ENCODE measurements at regions not wholly inside any gene's neighbourhood (a gene's known extent, or its start where the extent isn't known, plus 50 kb on each side); places are given as distances from the start of the nearest gene placed in this dataset.

DNA sequence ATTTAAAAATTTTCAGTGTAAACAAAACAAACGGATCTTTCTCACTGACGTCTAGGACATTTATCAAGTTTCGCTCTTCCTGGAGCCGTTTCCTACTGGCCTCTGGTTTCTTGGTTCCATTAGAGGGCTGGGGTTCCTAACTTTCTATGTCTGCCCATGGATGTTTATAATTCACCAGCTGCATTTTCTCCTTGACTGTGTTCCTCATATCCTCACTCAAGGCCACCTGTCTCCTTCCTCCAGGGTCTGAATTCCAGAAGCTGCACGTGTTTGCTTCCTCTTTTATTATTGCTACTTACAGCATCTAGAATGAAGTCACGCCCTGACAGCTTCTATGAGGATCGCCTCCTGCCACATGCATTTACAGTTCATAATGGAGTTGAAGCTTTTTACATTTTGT, 74.1 kb upstream of the BASP1 start:
- no peaks in the 10 kb centered on the region for H3K79me2 ChIP-seq (ENCODE audit: control insufficient read depth, insufficient read depth, low read length)
- no peaks in the 10 kb centered on the region for H3K9me3 ChIP-seq (replicated peaks; ENCODE audit: control insufficient read depth, insufficient read depth, low read length)
- DNase-seq (ENCODE audit: low read depth, low spot score) (peak; percentile 68), FAIRE-seq (peak; percentile 64)
- BruUV-seq (replicated peaks) = no TSS peak
- intact Hi-C loops (cut with micrococcal nuclease) (loop anchor here (1.0 to 2.0 kb wide), 2 partner anchors 26 to 45 kb away; no protein-coding TSS in a partner anchor), dilution Hi-C loops (cut with MboI; ENCODE audit: extremely low pct_ligation_motif_present, low sequenced_read_pairs) (no loop called here)
- no peaks in the 10 kb centered on the region for H3K9me1 ChIP-seq (replicated peaks; ENCODE audit: control insufficient read depth, extremely low read depth, insufficient read depth, low read length)
- H2AFZ ChIP-seq (ENCODE audit: low read depth, low read length) = peak overlapping the region; percentile 93
- peaks cover 18% of the 10 kb centered on the region for H3K4me1 ChIP-seq (ENCODE audit: control insufficient read depth, extremely low read depth, insufficient read depth, low read length)
- H3K4me3 ChIP-seq (replicated peaks in 1 of 3; ENCODE audit: insufficient read depth in 1 of 3, low read depth in 1 of 3, low read length in 3 of 3) = no peak overlapping the region
- H3K4me2 ChIP-seq (ENCODE audit: insufficient read depth, low read length) = peak overlapping the region; percentile 58
- ChIA-PET CTCF (interaction anchor here (0.8 to 4.2 kb wide), 5 partner anchors 12 to 210 kb away, joined by 3 to 46 read pairs (median 4); partner anchors contain the start of gene MYO10), POLR2A (interaction anchor here (1.3 kb wide), 1 partner anchor 11 kb away, joined by 3 read pairs; no protein-coding TSS in a partner anchor)
- H3K27ac ChIP-seq (ENCODE audit: insufficient read depth, low read depth, low read length) = peak overlapping the region; percentile 15
- H3K27me3 ChIP-seq (ENCODE audit: control insufficient read depth in 2 of 2, insufficient read depth in 2 of 2, low read length in 2 of 2) = no peaks in the 10 kb centered on the region
- H3K9ac ChIP-seq (replicated peaks; ENCODE audit: extremely low read depth, insufficient read depth, low read length) = no peak overlapping the region
- TF ChIP-seq MYC (IDR thresholded peaks at IDR 0.05; ENCODE audit: low read depth, low read length) (no peak), POLR2AphosphoS5 (IDR thresholded peaks at IDR 0.05; ENCODE audit: insufficient read depth, low read depth, low read length) (no peak), POLR2A (IDR thresholded peaks at IDR 0.05; ENCODE audit: low read depth, low read length) (no peak)
- TF ChIP-seq, protein P1, sequence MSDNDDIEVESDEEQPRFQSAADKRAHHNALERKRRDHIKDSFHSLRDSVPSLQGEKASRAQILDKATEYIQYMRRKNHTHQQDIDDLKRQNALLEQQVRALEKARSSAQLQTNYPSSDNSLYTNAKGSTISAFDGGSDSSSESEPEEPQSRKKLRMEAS (IDR thresholded peaks at IDR 0.05; ENCODE audit: insufficient read depth, insufficient read length) = peak; percentile 70
- no peaks in the 10 kb centered on the region for H3K36me3 ChIP-seq (ENCODE audit: control insufficient read depth in 2 of 2, extremely low read depth in 1 of 2, insufficient read depth in 2 of 2, low read length in 2 of 2)
- H4K20me1 ChIP-seq (replicated peaks; ENCODE audit: control insufficient read depth, extremely low read depth, insufficient read depth, low read length) = no peaks in the 10 kb centered on the region

DNA sequence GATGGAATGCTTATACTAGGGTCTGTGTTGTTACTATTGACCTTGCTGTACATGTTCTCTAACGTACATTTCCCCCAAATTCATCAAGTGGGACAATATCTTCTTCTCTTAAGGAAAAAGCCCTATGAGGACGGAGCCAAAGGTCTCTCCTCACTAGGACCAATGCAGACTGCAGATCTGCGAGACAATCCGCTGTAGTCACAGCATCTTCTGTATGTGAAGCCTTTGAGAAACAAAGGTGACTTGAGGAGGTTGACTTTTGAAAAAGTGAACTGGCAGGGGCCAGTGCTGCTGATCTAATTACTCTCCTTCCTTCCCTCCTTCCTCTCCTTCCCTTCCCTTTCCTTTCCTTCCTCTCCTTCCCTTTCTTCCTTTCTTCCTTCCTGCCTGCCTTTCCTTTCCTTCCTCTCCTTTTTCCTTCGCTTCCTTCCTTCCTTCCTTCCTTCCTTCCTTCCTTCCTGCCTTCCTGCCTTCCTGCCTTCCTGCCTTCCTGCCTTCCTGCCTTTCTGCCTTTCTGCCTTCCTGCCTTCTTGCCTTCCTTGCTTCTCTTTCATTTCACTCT, 71.1 kb upstream of the BASP1 start:
- H2AFZ ChIP-seq (ENCODE audit: low read depth, low read length) = no peak overlapping the region
- FAIRE-seq (peak; percentile 42), DNase-seq (ENCODE audit: low read depth, low spot score) (no peak)
- no peak overlapping the region for H3K9ac ChIP-seq (replicated peaks; ENCODE audit: extremely low read depth, insufficient read depth, low read length)
- no peak overlapping the region for H3K4me3 ChIP-seq (replicated peaks in 1 of 3; ENCODE audit: insufficient read depth in 1 of 3, low read depth in 1 of 3, low read length in 3 of 3)
- no peaks in the 10 kb centered on the region for H3K9me1 ChIP-seq (replicated peaks; ENCODE audit: control insufficient read depth, extremely low read depth, insufficient read depth, low read length)
- H3K27me3 ChIP-seq (ENCODE audit: control insufficient read depth in 2 of 2, insufficient read depth in 2 of 2, low read length in 2 of 2) = no peaks in the 10 kb centered on the region
- H3K79me2 ChIP-seq (ENCODE audit: control insufficient read depth, insufficient read depth, low read length) = no peaks in the 10 kb centered on the region
- BruUV-seq (replicated peaks) = no TSS peak
- dilution Hi-C loops (cut with MboI; ENCODE audit: extremely low pct_ligation_motif_present, low sequenced_read_pairs) (no loop called here), intact Hi-C loops (cut with micrococcal nuclease) (no loop called here)
- H3K36me3 ChIP-seq (ENCODE audit: control insufficient read depth in 2 of 2, extremely low read depth in 1 of 2, insufficient read depth in 2 of 2, low read length in 2 of 2) = no peaks in the 10 kb centered on the region
- H3K9me3 ChIP-seq (replicated peaks; ENCODE audit: control insufficient read depth, insufficient read depth, low read length) = no peaks in the 10 kb centered on the region
- no peak overlapping the region for H3K4me2 ChIP-seq (ENCODE audit: insufficient read depth, low read length)
- TF ChIP-seq, protein P1 (IDR thresholded peaks at IDR 0.05; ENCODE audit: insufficient read depth, insufficient read length) = no peak
- TF ChIP-seq JUN (IDR thresholded peaks at IDR 0.05; ENCODE audit: borderline replicate concordance, insufficient read depth, insufficient read length, low read depth) (no peak), POLR2A (IDR thresholded peaks at IDR 0.05; ENCODE audit: low read depth, low read length) (no peak)
- CTCF ChIA-PET = no interaction called here
- no peak overlapping the region for H3K27ac ChIP-seq (ENCODE audit: insufficient read depth, low read depth, low read length)
- POLR2A ChIA-PET = no interaction called here
- peaks cover 18% of the 10 kb centered on the region for H3K4me1 ChIP-seq (ENCODE audit: control insufficient read depth, extremely low read depth, insufficient read depth, low read length)
- no peaks in the 10 kb centered on the region for H4K20me1 ChIP-seq (replicated peaks; ENCODE audit: control insufficient read depth, extremely low read depth, insufficient read depth, low read length)

All from endothelial cell of umbilical vein (primary cell).